NCI-H1694 treated with DMSO at 0.1 percent for 48 hours (cell line): ENCODE measurements at regions not wholly inside any gene's neighbourhood (a gene's known extent, or its start where the extent isn't known, plus 50 kb on each side); places are given as distances from the start of the nearest gene placed in this dataset.
"Not testable (repeated sequence)": the region's sequence is repeated elsewhere in the genome, so short reads cannot be mapped to it uniquely, and the experiment has no call there.

Experiments
- DNase-seq: peaks from one replicate; lab custom pipeline; 2025; lab: John Stamatoyannopoulos, UW

DNA sequence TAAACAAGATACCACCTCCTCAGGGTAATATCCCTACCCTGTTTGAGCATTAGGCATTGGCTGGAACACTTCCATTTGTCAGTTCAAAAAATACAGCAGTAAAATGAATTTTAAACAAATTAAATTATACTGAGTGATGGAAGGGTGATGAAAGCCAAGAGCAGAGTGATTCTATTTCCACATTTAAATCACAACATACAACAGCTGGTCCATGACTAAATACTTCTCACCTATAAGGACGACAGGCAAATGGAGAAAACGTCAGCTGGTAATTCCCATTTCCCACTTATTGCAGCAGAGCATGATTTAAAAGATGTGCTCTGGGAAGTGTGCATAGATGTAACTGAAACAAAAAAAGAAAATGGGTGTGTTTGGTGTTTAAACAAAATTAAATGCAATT lies 543.6 kb upstream of the DAB2 start:
- DNase-seq = no peak

DNA sequence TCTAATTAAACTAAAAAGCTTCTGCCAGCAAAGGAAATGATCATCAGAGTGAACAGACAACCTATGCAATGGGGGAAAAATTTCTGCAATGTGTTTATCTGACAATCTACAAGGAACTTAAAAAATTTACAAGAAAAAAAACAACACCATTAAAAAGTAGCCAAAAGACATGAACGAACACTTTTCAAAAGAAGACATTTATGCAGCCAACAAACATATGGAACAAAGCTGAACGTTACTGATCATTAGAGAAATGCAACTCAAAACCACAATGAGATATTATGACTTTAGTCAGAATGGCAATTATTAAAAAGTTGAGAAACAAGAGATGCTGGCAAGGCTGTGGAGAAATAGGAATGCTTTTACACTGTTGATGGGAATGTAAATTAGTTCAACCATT lies 530.4 kb upstream of the DAB2 start:
- no peak for DNase-seq

DNA sequence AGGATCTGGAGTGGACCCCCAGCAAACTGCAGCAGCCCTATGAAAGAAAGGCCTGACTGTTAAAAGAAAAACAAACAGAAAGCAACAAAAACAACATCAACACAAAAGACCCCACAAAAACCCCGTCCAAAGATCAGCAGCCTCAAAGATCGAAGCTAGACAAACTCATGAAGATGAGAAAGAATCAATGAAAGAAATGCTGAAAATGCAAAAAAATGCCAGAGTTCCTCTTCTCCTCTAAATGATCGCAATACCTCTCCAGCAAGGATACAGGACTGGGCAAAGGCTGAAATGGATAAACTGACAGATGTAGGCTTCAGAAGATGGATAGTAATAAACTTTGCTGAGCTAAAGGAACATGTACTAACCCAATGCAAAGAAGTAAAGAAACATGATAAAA lies 526.3 kb upstream of the DAB2 start:
- DNase-seq = no peak

DNA sequence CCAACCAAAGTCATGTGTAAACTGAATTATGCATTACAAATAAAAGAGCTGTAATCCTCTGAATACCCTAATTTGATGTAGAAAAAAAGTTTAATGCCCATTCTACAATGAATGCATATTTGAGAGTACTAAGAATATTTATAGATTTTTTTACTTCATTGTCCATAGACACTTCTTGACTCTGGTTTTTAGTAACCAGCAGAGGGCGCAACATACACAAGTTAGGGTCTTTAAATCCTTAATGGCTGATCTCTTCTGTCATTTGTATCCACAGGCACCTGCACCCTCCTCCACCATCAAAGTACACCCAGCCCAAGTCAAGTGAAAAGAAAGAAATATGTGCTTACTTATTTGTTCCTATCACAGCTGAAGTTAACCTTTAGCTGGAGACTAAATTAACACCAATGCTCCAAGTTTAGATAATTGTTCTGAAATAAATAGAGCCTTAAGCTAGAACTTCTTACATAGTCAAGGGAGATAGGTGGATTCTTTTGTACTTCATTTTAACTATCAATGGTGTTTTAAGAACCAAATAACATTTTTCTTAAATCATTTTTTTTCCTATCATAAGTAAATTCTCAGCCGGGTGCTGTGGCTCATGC lies 524.2 kb upstream of the DAB2 start:
- peak; percentile 66 for DNase-seq

DNA sequence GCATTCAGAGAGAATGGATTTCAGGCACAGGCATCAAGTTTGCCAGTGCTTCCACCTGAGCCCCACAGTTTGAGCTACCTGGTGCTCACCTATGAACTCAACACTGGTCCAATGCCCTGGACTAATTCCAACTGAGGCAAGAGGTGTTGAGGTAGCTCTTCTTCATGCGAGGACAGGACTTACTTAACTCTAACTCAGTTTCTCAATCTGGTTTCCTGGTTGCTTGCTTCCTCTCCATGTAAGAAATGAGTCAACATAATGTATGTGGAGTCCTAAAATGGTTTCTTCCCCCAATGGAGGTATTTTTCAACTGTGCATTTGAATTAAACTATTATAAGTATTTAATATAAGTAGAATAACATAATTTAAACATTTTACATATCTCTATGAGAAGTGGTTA lies 523.6 kb upstream of the DAB2 start:
- DNase-seq = no peak

DNA sequence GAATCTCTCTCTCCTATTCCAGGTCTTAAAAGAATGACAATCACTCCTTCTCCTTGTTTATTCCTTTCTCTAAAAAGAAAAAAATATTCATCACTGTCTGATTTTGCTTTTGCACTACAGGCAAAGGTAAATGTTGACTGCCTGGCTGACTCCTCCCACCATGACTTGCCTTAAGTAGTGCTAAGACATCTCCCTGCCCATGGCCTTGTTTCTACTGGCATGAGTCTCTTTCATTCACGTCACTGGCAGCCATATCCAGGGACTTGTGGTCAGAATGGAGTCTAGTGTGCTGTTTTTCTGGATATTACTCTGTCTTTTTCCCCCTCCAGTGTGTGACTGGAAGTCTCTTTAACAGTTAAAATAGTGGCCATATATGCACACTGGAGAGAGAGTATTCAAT lies 522.9 kb upstream of the DAB2 start:
- no peak for DNase-seq

DNA sequence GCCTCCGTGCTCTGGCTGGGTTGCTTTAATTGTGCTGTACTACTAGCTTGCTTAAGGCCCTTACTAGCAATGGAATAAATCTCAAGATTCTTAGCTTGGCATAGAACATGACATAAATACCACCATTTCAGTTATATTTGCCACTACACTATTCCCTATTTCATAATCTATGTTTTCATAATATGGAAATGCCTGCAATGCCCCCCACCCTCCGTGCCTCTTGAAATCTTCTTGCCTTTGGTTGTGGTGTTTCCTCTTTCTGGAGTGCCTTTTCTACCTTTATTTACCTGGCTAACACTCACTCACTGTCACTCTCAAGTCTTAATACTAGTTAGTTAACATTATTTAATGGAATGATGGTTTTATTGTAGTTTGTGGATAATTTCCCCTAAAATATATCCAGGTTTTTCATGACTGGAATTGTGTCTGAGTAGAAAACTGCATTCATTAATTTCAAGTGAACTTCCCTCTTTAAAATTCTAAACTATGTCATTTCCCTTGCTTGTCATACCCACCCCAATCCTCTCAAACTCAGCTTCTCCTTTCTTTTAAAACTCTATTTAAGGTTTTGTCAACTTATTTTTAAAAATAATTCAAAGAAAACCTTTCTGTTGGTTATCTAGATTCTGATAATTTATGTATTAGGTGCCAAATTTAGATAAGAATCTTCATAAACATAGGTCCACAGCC lies 521.7 kb upstream of the DAB2 start:
- DNase-seq = no peak

DNA sequence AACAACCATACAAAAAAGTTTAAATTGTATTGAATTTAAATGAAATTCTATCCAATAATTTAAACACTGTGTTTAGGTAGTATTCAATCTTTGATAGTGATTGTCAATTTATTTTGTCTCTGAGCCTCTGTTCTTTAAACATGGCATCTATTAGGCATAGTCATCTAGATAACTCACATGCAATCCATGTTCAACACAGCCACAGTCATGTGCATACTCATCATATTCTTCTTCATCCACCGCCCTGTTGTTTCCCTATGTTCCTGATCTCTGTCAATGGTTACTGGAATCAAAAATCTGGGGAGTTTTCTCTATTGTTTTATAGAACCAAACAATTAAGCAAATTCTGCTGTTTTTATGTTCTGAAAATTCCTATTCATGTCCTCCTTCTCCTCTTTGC lies 521.1 kb upstream of the DAB2 start:
- no peak for DNase-seq

DNA sequence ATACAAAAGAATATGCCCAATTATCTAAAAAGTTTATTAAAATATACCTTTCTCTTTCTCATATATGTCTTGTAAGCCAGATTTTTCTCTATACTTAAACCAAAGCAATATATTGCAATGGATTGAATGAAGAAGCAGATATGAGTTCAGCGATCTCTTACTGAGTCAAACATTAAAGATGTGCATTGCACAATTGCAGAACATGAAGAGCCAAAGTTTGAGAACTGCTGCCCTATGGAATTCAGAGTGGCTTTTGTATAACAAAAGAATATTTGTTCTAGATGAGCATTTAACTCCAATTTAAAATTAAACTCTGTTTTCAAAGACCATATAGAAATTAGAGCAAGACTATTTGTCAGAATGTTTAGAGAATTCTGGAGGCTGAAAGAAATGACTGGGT lies 519.0 kb upstream of the DAB2 start:
- DNase-seq = no peak

DNA sequence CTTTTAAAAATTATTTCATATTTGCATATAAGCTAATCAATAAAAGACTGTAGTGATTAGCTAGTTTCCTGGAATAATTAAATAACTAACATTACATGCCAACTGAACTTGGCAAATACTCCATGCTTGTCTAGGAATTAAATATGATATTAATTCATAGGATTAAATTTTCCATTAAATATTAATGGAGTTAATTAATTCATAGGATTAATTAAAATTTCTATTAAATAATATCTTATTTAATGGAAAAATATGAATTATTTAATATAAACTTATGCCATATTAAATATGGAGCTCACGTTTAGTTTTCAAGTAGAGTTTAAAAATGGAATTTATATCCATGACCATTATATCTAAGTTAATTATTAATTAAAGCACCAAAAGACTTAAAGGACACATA lies 517.8 kb upstream of the DAB2 start:
- DNase-seq = no peak

DNA sequence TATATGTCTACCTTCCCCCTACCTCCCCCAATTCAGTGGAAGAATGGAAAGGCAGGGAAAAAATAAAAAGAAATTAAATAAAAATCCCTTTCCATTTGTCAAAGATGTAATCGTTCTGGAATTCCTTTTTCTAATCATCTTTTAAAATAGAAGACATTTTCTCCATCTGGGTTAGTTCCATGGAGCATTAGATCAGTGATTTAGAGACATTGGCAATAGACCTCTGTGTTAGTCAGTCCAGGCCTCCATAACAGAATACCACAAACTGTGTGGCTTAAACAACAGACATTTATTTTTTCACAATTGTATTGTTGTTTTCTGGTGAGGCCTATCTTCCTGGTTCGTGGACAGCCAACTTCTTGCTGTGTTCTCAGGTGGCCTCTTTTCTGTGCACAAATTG lies 516.6 kb upstream of the DAB2 start:
- DNase-seq = no peak

DNA sequence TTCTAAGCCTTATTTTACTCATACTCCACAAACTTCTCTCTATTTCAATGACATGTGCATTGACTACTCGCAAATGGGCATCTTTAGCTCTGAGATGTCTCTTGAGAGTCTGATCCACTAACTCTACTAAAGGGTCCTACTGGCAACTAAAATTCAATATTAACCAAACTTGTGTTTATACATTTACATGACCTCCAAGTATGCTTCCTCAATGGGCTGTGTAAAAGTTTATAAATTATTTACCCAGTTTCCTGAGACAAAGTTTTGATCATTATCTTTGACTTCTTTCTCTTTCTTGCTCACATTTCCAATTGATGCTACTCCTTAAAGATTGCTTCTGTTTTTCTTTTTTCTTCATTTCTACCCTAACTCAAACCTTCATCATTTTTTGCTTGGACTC lies 510.1 kb upstream of the DAB2 start:
- DNase-seq = no peak

DNA sequence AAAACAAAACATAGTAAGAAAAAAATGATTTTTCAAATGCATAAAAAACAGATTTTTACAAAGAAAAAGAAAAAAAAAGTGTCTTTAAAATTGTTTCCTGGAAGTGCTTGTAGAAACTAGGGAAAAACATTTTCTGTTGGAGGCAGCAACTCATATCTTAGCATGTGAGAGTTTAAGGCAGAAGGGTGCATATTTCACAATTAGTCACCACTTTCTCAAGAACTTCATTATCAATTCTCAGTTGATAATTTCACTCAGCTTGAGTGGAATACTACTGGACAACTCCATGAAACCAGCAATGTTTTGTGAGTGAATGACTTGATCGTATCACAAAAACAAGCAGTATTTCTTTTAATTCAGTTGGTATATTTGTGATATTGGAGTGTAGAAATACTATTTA lies 508.3 kb upstream of the DAB2 start:
- DNase-seq = no peak

DNA sequence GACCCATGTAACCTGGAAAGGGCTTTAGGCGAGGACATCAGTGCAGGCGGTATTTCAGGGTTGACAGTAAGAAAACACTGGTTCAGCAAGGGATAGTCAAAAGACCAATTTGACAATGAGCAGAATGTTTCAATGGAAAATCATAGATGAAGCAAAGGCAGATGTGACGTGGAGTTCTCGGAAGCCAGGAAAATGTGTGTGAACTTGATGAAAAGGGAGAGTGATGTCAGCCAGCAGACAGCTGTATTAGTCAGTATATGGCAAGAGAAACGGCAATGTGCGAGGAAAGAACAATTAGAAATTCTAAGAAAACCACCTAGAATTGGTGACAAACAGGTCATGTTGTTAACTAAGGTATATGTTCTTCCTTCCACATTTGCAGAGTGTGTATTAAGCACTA lies 503.9 kb upstream of the DAB2 start:
- no peak for DNase-seq

DNA sequence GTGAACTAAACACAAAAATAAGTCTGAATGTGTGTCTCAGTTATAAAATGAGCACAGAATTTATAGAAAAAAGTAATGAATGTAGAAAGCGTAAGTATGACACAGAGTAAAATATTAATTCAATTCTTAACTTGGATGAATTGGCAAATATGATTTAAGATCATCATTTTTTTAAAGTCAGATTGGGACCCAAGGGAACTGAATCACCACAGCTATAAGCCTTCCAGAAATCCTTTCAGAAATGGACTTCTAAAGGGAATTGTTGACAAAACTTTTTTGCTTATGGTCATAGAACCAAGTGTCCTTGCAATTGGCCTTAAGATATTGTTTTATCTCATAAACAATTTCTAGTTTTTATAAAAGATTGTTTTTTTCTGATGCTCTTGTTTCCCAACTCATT lies 495.1 kb upstream of the DAB2 start:
- no peak for DNase-seq

DNA sequence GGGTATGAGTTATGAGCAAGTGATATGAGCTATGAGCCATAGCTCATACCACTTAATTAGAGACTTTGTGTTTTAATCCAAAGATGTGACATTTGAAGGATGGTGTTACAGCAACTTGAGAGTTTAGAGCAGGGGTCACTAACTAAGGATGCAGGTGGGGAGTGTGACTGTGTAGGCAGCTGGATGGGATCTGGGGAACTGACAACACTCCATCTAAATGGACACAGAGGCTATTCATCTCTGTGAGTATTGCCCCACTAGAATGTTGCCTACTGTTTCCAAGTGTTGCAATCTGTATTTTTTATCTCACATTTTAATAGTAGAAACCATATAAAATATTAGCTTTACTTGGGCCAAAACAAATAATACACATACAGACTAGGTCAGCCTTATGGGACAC lies 488.1 kb upstream of the DAB2 start:
- no peak for DNase-seq

DNA sequence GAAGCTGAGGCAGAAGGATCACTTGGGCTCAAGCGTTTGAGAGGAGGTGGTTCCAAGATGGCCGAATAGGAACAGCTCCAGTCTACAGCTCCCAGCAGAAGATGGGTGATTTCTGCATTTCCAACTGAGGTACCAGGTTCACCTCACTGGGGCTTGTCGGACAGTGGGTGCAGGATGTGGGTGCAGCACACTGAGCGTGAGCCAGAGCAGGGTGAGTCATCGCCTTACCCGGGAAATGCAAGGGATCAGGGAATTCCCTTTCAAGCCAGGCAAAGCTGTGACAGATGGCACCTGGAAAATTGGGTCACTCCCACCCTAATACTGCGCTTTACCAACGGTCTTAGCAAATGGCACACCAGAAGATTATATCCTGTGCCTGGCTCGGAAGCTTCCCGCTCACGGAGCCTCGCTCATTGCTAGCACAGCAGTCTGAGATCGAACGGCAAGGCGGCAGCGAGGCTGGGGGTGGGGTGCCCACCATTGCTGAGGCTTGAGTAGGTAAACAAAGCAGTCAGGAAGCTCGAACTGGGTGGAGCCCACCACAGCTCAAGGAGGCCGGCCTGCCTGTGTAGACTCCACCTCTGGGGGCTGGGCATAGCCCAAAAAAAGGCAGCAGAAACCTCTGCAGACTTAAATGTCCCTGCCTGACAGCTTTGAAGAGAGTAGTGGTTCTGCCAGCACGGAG lies 482.6 kb upstream of the DAB2 start:
- DNase-seq = not testable (repeated sequence)

DNA sequence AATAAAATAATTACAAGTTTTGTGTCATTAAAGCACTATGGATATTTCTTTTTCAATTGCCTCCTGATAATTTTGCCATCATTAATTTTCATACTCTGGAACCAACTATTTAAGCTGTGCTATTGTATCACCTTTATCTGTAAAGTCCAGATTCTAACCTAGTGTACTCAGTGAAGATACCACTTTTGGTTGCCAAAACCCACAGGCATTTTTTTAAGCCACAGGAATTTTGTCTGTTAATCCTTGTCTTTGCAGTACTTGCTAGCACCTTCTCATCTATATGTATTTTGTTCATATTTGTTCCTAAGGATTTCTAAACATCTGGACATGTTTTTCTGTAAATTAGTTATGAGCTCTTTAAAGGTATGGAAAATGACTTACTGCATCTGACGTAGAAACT lies 481.4 kb upstream of the DAB2 start:
- no peak for DNase-seq

DNA sequence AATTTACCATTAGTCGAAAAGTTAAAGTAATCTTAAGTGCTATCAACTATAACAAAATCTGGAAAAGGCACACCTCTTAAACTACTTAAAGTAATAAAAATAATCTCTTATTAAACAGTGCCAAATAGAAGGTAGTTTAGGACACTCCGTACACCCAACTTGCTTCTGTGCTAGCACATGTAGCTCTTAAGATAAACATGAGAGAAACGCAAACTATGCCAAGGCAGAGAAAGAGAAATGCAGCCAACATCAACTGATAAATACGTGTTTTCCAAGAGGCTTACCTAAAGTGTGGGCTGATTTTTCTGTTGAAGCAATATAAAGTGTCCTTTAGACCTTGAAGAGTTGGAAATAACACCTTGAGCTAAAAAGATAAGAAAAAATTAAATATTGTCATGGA lies 480.6 kb upstream of the DAB2 start:
- DNase-seq = no peak

DNA sequence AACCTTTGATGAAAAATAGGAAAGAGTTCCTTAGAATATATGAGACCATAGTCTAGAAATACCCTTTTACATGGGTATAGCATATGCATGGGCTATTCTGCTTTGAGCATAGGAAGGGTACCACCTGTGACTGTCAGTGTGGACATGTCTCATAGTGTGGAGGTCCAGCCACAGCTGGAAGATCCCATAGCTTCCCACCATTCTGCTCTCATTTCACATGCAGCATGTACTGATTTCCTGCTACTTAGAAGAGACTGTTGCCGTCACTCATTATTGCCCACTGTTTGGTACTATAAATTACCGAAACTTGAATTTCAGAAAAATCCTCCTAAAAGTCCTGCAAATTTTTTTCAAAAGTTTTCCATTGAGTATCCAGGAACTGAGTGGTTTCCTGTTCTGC lies 477.8 kb upstream of the DAB2 start:
- DNase-seq = no peak

DNA sequence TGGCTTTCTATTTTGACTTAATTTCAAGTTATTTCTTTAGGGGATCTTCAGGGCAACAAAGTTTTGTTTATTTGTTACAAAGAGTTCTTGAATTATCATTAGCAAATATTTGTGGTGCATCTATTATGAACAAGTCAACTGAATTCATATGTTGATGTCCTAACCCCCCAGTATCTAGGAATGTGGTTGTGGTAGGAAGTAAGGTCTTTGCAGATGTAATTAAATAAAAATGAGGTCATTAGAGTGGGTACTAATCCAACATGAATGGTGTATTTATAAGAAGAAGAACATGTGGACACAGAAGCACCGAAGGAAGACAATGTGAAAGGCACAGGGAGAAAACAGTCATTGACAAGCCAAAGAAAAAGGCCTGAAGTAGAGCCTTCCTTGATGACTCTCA lies 474.0 kb upstream of the DAB2 start:
- no peak for DNase-seq

DNA sequence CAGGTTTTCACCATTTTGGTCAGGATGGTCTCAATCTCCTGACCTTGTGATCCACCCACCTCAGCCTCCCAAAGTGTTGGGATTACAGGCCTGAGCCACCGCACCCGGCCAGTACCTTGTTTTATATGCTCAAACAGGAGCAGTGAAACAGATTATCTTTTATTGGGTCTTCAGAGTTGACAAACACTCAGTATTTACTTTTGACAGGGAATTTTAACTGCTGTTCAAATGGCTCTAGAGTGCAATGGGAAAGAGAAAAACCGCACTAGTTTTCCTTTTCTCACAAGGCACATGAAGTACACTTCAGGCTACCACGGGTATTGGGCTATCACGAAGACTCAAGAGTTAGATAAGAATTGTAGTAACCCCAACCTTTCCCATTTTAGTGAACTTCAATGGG lies 471.9 kb upstream of the DAB2 start:
- DNase-seq = no peak

DNA sequence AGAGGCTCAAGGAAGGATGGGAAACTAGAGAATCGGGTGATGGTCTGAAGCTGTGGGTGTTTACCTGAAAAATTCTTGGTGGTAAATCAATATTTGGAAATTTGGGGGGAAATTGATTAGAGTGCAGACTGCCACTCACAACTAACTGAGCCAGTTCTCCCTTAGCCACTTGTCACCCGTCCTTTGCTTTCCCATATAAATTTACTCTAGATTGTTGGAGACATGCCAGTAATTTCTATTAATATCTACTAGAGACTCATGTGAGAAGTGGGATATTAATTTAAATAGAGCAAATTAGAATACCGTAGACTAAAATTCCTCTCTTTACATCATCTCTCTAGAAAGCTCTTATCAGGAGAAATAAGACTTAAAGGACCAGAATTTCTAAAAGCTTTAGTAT lies 471.3 kb upstream of the DAB2 start:
- no peak for DNase-seq

DNA sequence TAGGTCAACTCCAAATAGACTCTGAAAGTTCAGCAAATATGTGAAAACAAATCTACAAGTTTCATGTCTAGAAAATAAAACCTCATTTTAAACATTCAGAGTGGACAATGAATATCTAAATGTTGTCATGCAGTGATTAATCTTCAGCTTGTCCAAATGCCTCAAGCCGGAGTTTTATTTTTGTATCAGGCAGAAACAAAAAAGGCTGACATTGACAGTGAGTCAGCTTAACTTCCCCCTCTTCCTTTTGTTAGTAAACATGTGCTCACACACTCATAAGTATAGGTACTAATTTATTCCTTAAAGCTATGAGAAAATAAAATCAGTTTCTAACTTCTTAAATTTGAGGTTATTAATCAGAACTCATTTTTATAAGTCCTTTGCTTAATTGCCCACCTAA lies 467.9 kb upstream of the DAB2 start:
- no peak for DNase-seq
